IPS-NIHi7 (cell line): ENCODE measurements at regions not wholly inside any gene's neighbourhood (a gene's known extent, or its start where the extent isn't known, plus 50 kb on each side); places are given as distances from the start of the nearest gene placed in this dataset.
A peak's percentile ranks its signal among the peaks of the same experiment; 100 is the strongest.
"Not testable (repeated sequence)": the region's sequence is repeated elsewhere in the genome, so short reads cannot be mapped to it uniquely, and the experiment has no call there.

ENCODE experiments used
- DNase-seq: peaks from one replicate; pipeline ENCODE4 v3.0.0; 2012; ENCODE audit warnings: mixed read lengths; ENCODE audit errors: extremely low spot score

DNA sequence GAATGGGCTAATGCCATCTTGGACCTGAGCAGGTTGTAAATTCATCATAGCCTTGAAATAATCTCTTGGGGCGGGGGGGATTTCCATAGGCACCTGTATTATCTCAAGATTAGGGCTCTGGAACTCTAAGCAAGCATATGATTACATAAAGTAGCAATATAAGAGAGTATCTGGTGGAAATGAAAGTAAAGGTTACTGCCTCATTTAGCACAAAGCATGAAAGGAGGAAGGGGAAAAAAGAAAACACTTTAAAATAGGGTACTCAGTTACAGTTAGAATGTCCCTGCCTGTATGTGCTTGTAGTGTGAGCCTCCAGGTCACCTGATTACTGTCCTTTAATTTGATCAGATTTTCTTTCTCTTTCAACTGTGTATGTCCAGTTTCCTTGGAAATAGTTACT lies 1079.7 kb upstream of the CDH18 start:
- no peak for DNase-seq

DNA sequence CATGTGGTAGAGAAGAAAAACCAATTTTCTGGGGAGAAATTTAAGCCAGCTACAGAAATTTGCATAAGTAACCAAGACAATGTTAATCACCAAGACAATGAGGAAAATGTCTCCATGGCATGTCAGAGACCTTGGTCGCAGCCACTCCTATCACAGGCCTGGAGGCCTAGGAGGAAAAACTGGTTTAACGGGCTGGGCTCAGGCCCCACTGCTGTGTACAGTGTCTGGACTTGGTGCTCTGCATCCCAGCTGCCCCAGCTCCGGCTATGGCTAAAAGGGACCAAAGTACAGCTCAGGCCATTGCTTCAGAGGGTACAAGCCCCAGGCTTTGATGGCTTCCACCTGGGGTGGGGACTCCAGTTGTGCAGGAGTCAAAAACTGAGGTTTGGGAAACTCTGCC lies 1075.1 kb upstream of the CDH18 start:
- DNase-seq, result no peak

DNA sequence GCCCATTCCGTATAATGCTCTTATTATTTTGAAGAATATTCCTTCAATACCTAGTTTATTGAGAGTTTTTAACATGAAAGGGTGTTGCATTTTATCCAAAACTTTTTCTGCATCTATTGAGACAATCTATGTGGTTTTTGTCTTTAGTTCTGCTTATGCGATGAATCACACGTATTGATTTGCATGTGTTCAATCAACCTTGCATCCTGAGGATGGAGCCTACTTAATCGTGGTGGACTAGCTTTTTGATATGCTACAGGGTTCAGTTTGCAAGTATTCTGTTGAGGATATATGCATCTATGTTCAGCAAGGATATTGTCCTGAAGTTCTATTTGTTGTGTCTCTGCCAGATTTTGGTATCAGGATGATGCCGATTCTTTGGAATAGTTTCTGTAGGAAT lies 1070.3 kb upstream of the CDH18 start:
- no peak for DNase-seq

DNA sequence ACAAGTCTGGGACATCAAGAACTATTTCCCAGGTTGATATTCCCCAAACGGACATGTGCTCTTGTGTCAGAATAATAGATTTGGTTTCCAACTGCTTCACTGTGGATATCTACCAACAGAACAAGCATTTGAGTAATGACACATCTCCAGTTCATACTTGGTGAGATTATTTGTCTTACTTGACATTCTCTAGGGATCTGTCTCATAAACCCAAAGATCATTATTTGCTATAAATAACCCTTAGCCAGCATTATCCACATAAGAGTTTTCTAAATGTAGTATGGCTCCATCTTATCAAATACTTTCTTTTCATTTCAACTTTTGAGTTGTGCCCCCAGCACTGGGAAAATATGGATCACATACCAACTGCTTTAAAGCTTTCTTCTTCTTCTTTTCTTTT lies 1063.9 kb upstream of the CDH18 start:
- DNase-seq, result no peak

DNA sequence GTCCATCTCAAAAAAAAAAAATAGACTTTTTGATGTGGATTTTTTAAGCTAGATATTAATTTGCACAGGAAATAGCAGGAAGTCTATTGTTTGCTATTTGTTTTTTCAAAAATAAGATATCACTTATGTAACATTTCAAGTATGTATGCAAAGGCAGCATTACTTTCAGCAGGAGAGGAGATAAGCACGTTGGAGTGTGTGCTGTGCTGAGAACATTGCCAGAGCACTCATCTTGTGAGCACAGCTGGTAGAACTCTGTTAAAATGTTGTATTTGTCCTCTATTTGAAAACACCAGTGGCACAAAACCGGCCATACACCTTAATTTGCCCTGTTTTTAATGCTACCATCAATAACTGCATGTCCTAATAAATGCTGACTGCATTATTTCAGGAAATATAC lies 1061.9 kb upstream of the CDH18 start:
- DNase-seq, result no peak

DNA sequence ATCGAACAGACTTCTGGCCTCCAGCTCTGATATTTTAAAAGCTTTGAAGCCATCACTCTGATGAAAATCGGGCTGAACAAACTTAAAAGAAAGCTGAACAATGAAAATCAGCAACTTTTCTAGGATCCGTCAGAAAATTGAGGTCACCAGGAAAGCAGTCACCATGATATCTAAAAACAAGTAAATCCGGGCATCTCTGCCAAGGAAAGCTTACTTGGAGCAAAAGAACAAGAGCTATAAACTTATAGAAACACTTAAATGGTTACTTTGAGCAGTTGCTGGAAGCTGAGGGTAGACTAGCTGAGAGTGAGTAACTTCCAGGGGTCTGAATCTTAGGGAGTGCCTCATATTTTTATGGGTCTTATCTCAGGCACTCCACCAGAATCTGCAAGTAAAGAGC lies 1043.0 kb upstream of the CDH18 start:
- DNase-seq, result no peak

DNA sequence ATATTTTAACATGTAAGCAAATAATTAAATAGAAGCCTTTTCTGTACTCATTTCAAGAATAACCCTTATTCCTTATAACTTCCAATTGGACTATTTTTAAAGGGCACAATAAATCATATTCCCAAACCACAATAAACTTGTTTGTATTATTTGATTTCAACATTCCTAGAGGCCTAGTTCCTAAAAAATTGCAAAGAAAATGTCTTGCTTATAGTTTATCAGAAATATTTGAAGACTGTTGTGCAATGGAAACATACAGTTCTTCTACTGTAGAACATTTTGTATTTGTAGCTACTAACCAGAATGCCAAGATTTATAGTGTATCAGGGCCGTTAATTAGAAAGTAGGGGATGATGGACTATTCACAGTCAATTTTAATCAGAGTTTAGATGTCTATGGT lies 1037.0 kb upstream of the CDH18 start:
- DNase-seq, result no peak

DNA sequence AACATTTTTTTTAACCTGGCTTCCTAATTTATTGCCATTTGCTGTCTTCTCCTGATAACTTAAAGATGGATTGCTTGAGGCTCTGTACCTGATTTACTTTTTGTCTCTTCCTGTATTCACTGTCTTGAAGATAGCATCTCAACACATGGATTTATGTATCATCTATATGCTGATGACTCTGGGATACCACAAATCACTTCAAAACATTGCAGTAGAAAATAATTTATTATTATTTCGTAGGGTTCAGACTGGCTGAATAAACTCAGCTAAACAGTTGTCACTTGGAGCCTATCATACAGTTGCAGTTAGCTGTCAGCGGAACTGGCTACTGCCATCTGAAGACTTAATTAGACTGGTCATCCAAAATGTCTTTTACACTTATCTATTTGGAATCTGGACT lies 1025.2 kb upstream of the CDH18 start:
- no peak for DNase-seq

DNA sequence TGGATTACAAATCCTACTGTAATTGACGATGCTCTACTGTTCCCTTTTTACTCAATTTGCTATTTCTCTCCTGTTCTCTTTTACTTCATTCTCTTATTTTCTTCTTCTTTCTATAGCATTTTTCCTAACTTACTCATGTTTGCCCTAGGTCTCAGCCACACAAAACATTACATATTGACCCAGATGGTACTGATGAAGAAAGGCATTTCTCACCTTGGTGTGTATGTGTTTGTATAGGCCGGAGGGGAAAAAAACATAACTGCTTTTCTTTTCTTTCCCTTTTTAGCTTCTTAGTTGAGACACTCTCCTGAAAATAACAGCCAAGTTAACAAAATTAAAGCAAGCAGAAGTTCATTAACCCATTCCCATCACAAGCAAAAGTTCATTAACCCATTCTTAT lies 1019.8 kb upstream of the CDH18 start:
- DNase-seq, result no peak

DNA sequence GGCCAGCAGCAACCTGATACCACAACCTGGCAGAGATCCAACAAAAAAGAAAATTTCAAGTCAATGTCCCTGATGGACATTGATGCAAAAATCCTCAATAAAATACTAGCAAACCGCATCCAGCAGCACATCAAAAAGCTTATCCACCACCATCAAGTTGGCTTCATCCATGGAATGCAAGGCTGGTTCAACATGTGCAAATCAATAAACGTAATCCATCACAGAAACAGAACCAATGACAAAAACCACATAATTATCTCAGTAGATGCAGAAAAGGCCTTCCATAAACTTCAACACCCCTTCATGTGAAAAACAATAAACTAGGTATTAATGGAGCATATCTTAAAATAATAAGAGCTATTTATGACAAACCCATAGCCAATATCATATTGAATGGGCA lies 1000.9 kb upstream of the CDH18 start:
- not testable (repeated sequence) for DNase-seq

DNA sequence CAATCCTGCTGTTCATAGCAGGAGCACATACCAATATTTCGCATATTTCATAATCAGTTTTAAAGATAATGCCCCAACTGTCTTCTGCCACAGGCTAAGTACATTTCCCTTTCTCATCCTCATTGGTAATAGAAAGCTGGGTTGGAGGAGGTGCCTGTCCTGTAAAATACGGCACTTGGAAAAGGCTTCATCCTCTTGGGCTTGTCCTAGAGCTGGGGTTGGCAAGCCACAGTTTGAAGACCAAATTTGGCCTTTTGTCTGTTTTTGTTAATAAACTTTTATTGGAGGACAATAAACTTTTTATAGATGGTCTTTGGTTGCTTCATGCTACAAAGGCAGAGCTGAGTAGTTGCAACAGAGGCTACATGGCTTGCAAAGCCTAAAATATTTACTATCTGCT lies 997.8 kb upstream of the CDH18 start:
- DNase-seq, result no peak

DNA sequence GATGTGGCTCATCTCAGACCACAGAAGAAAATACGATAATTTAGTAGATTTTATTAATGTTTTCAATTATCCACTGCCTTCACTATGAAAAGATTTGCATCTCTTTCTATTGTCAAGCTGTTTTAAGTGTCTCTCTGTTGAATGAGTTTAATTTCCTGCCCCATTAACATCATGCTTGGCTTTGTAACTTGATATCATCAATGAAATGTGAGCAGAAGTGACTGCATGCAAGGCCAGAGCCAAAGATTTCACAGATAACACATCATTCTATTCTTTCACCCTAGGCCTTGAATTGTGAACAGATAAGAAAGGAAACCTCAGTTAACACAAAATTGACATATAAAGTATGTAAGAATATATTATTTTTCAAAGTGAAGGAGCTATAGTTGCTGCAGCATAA lies 986.4 kb upstream of the CDH18 start:
- DNase-seq, result no peak

DNA sequence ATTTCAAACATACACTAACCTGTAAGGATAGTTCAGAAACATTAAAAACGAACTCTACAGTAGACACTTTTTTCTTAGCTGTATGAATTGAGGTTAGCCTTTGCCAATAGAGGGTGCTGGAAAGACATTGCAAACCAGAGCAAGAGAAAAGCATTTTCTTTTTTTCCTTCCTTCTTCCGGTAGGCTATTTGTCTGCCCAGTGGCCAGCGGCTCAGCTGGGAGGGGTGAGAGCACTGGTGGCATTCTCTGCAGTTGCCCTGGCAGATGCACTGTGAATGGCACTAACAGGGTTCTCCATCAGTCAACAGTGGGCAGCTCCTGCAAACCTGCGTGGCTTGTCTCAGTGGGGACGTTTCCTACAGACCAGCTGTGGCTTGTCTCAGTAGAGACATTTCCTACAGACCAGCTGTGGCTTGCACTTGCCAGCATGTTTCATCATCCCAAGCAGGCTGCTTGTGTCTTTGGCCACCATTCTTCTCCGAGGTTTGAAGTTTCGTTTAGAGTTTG lies 984.5 kb upstream of the CDH18 start:
- no peak for DNase-seq

DNA sequence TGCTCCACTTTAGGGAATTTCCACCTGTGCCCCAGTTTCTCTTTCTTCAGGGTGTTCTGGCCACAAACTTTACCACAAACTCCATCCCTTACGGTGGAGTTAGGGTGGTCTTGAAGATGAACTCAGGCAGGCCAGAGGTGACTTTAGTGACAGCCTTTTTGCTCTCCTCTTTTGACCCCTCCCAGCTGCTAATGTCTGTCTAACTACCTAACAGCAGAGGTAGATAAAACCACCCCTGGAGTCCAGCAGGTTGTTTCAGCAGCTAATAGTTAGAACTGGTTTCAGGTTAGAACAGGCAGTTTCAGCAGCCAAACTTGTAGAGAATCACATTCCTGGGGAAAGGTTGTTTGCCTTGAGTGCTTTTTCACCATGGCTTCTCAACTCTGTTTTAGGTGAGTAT lies 971.3 kb upstream of the CDH18 start:
- no peak for DNase-seq

DNA sequence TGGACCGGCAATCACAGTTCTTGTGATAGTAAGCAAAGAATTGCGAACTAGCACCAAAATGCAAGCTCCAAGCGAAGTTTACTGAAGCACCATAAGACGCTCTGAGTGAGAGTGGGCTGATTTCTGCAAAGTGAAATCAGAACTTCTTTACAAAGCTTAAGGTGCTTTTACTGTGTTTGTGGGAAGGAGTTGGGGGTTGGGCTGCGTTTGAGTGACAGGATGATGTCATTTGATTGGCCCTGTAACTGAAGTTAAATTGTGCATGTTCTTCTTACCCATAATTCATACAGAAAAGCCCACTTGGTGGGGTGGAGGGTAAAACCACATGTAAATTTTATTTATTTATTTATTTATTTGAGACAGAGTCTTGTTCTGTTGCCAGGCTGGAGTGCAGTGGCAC lies 970.6 kb upstream of the CDH18 start:
- DNase-seq, result no peak

DNA sequence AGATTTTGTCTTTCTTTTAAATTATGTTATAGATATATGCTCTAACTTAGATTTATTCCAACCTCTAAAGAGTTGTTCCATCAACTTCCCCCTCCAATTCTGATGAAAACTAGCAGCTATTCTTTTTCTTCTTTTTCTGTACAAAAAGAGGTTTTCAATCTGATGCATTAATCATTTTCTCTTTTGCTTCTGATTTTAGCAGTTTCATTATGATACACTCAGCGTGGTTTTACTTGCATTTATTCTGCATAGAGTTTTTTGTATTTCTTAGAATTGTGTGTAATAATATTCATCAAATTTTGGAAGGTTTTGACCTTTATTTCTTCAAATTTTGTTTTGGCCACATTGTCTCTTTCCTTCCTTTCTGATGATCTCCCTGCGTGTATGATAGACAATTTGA lies 968.1 kb upstream of the CDH18 start:
- DNase-seq, result no peak

DNA sequence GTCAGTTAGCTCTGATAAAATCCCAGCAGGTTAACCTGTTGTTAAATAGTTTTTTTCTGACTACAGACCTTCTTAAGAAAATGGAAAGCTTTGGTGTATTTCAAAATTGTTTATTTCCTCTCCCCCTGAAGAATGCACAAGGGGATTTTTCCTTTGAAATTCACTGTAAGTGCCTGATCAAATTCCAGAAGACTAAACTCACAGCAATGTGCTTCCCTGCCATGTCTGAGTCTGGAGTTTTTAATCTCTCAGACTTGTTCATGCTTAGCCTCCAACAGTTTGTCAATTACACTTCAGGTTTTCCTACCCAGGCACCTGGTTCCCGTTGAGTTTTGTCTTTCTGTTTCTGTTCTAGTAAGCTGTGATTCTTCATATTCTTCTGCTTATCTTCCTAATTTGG lies 961.6 kb upstream of the CDH18 start:
- DNase-seq, result no peak

DNA sequence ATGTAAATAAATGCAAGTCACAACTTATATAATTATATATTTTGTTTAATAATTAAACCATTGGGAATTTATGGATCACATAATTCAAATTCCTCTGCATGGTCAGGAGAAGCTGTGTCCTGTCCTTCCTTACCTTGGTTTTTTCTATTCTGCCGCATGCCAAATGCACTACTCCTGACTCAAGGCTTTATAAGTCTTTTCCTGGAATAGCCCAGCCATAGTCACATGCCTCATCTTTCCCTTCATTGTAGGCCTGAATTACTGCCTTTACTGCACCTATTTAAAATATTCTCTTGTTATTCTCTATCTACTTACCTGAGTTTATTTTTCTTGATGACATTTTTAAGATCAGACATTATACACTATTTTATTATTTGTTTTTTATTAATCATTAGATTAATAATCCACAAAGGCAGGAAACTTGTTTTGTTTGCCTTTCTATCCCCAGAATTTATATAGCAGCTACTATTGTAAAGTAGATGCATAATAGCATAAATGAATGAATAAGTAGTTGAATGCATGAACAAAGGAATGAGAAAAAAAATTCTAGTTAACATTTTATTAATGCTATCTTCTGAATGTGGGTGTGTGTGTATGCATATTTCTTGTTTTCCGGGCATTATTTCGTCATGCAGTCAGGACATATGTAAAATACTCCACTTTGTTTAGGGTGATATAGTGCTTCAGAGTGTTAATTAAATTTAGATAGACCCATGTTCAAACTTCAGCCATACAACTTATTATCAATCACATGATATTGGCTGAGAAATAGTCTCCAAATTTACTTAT lies 955.4 kb upstream of the CDH18 start:
- not testable (repeated sequence) for DNase-seq

DNA sequence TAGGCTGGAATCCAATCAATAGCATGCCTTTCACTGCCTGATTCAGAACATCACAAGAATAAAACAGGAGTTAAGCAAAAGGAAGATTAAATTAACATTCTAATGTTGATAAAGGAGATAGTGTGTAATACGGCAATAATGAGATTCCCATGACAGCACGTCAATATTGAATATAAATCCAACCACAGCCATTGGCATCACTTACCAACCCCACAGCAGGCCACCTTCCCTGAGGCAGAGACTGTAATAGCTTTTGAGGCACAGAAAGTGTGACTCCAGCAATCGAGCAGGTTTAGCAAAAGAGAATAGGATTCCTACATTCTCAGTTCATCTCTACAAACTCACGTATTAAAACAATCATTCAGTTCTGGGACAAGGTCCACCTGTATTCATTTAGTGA lies 954.6 kb upstream of the CDH18 start:
- not testable (repeated sequence) for DNase-seq

DNA sequence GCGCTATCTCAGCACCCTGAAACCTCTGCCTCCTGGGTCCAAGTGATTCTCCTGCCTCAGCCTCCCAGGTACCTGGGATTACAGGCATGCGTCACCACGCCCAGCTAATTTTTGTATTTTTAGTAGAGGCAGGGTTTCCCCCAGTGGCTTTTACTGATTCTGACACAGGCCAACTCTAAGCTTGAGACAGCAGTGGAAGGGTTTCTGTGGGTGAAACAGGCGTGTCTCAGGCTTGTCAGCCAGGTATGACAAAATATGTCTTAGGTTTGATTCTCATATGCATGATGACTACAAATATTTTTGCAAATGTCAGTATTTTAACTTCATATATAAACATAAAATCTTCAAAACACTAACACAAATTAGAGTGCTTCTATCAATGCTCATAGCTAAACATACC lies 952.8 kb upstream of the CDH18 start:
- not testable (repeated sequence) for DNase-seq

DNA sequence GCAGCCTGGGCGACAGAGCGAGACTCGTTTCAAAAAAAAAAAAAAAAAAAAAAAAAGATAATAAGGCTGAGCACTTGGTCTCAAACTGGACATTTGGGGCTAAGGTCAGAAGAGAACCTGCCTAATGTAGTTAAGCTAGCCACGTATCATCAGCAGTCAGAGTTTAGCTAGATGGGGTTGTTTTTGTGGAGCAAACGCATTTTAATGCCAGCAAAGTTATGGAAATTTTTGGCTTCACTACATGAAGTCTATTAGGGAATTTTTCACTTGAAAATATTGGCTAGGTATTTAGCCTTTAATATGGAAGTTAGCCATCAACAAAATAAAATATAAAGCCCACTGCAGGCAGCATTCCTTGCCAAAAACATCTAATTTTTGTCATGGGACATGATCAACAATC lies 902.9 kb upstream of the CDH18 start:
- not testable (repeated sequence) for DNase-seq

DNA sequence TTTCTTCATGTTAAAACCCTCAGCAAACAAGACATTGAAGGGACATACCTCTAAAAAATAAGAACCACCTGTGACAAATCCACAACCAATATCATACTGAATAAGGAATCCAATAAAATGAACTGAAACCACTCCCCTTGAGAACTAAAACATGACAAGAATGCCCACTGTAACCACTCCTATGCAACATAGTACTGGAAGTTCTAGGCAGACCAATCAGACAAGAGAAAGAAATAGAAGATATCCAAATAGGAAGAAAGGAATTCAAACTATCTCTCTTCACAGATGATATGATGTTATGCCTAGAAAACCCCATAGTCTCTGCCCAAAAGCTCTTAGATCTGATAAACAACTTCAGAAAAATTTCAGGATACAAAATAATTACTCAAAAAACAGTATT lies 887.7 kb upstream of the CDH18 start:
- not testable (repeated sequence) for DNase-seq

DNA sequence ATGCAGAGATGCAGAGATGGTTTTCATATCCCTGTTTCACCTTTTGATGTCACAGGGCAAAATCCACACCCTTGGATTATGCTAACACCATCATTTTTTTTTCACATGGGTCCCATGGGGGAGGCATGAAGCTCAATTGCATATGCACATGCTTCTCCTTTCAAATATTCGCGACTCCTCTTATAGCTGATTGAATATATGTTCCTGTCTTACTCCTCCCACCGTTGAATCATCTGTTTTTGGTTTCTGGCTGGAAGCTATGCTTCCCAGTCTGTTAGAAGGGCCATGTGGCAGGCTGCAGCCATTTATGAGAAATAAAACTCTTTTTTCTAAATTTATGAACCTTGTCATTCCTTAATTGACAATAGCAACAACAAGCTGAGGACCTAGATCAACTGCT lies 877.9 kb upstream of the CDH18 start:
- not testable (repeated sequence) for DNase-seq

DNA sequence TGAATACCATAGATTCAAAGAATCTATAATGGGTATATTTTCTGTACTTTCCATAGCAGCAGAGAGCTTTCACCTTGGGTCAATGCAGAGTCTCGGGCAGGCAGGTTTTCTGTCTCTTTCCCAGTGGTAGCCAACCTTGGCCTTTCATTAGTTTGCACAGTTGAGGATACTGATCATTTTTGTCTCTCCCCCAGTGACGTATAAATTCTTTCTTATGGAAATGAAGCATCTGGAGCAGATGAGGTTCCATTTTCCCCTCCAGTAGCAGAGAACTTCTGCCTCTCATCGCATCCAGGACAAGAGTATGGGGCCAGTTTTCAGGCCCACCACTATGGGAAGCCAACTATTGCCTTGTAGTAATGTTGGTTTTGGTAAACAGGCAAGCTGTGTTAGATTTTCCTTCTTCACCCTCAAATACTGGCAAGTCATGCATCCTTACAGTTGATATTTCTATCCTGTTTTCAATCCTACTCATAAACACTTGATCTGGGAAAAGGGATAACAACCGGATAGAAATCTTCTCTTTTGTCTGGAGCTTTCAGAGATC lies 845.2 kb upstream of the CDH18 start:
- peak; percentile 11 for DNase-seq
